Endothelial cell (in vitro differentiated cells): ENCODE measurements at regions not wholly inside any gene's neighbourhood (a gene's known extent, or its start where the extent isn't known, plus 50 kb on each side); places are given as distances from the start of the nearest gene placed in this dataset.

Experiments
- DNase-seq: peaks from one replicate; pipeline ENCODE4 v3.0.0; 2021; ENCODE audit warnings: low spot score
- H3K27ac Mint-ChIP-seq: one replicate; pipeline ENCODE4 v1.8.0; 2021; ENCODE audit warnings: mixed read lengths, inconsistent platforms; ENCODE audit not compliant: unreplicated experiment
- H3K27me3 Mint-ChIP-seq: one replicate; pipeline ENCODE4 v1.8.0; 2021; ENCODE audit warnings: mild to moderate bottlenecking, moderate library complexity, mixed read lengths, inconsistent platforms; ENCODE audit not compliant: unreplicated experiment
- H3K36me3 Mint-ChIP-seq: one replicate; pipeline ENCODE4 v1.8.0; 2021; ENCODE audit warnings: mild to moderate bottlenecking, low read depth, mixed read lengths, inconsistent platforms; ENCODE audit not compliant: unreplicated experiment
- H3K4me1 Mint-ChIP-seq: one replicate; pipeline ENCODE4 v1.8.0; 2021; ENCODE audit warnings: mild to moderate bottlenecking, mixed read lengths, inconsistent platforms; ENCODE audit not compliant: unreplicated experiment
- H3K4me3 Mint-ChIP-seq: one replicate; pipeline ENCODE4 v1.8.0; 2021; ENCODE audit warnings: mild to moderate bottlenecking, mixed read lengths, inconsistent platforms; ENCODE audit not compliant: unreplicated experiment
- H3K9me3 Mint-ChIP-seq: one replicate; pipeline ENCODE4 v1.8.0; 2021; ENCODE audit warnings: mixed read lengths, inconsistent platforms; ENCODE audit not compliant: unreplicated experiment
- CTCF ChIP-seq: fragments of 200-600 bp; sonication (generic); IDR thresholded peaks from one replicate; pipeline ENCODE4 v1.5.0; 2021; ENCODE audit warnings: antibody characterized with exemption; ENCODE audit not compliant: unreplicated experiment

- H3K36me3 Mint-ChIP-seq, result peaks cover 17% of the 10 kb centered on the region
- peaks cover 51% of the 10 kb centered on the region for H3K9me3 Mint-ChIP-seq
- TF ChIP-seq CTCF, result no peak
These were observed 168.5 kb upstream of the TCERG1L start for GRCh38 chr10:131480066-131480465.

GRCh38 chr10:131480861-131481260, 169.3 kb upstream of the TCERG1L start:
- Mint-ChIP-seq H3K4me1 (no peaks in the 10 kb centered on the region), H3K27ac (no peak overlapping the region), H3K4me3 (no peak overlapping the region), H3K27me3 (peaks cover 2% of the 10 kb centered on the region), H3K9me3 (peaks cover 51% of the 10 kb centered on the region), H3K36me3 (peaks cover 17% of the 10 kb centered on the region)
- TF ChIP-seq CTCF, result no peak
- DNase-seq, result no peak

More at GRCh38 chr10:131480066-131480465, 168.5 kb upstream of the TCERG1L start:
- DNase-seq, result no peak
- Mint-ChIP-seq H3K27ac (no peak overlapping the region), H3K4me3 (no peak overlapping the region), H3K27me3 (peaks cover 7% of the 10 kb centered on the region), H3K4me1 (no peaks in the 10 kb centered on the region)

- H3K27ac Mint-ChIP-seq, result no peak overlapping the region
- peaks cover 10% of the 10 kb centered on the region for H3K36me3 Mint-ChIP-seq
- no peak for TF ChIP-seq CTCF
- H3K27me3 Mint-ChIP-seq, result no peaks in the 10 kb centered on the region
- H3K4me1 Mint-ChIP-seq, result no peaks in the 10 kb centered on the region
- H3K4me3 Mint-ChIP-seq, result no peak overlapping the region
- peaks cover 48% of the 10 kb centered on the region for H3K9me3 Mint-ChIP-seq
- no peak for DNase-seq
These were observed 174.2 kb upstream of the TCERG1L start for GRCh38 chr10:131485732-131486131.

- Mint-ChIP-seq H3K36me3 (peaks cover 9% of the 10 kb centered on the region), H3K27ac (no peak overlapping the region)
- DNase-seq, result no peak
These were observed 176.3 kb upstream of the TCERG1L start for GRCh38 chr10:131487822-131488221.

More at GRCh38 chr10:131487822-131488221, 176.3 kb upstream of the TCERG1L start:
- TF ChIP-seq CTCF, result no peak
- Mint-ChIP-seq H3K9me3 (peaks cover 38% of the 10 kb centered on the region), H3K27me3 (no peaks in the 10 kb centered on the region), H3K4me1 (no peaks in the 10 kb centered on the region), H3K4me3 (no peak overlapping the region)
